ENCODE measurements at regions not wholly inside any gene's neighbourhood (a gene's known extent, or its start where the extent isn't known, plus 50 kb on each side); places are given as distances from the start of the nearest gene placed in this dataset.

DNA sequence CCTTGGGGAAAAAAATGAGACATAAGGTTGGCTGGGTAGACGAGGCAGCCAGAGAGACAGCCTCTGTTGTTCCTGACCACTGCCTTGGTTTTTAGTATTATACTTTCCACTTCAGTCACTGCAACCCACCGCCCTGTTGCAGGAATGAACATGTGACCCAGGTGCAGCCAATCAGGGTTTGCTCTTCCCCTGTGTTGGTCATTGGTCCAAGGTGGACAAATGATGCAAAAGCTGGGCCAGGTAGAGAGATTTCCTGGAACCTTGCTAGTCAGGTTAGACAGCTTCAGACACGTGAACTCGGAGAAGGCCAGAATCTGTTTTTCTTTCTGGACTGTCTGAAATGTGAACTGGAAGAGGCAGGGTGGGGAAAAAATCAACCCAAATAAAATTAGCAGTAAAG is 452.4 kb upstream of the RBFOX1 start:
- no peaks in the 10 kb centered on the region for H3K9me3 ChIP-seq (ENCODE audit: control insufficient read depth, insufficient read depth, low read depth, low read length)
- H3K4me3 ChIP-seq (replicated peaks in 1 of 4; ENCODE audit: control extremely low read depth in 1 of 4, insufficient read depth in 1 of 4, low read depth in 3 of 4, low read length in 4 of 4): no peak overlapping the region
- TF ChIP-seq EZH2 (IDR thresholded peaks at IDR 0.05; ENCODE audit: low read length, missing control alignments): no peak
- TF ChIP-seq, protein P1, sequence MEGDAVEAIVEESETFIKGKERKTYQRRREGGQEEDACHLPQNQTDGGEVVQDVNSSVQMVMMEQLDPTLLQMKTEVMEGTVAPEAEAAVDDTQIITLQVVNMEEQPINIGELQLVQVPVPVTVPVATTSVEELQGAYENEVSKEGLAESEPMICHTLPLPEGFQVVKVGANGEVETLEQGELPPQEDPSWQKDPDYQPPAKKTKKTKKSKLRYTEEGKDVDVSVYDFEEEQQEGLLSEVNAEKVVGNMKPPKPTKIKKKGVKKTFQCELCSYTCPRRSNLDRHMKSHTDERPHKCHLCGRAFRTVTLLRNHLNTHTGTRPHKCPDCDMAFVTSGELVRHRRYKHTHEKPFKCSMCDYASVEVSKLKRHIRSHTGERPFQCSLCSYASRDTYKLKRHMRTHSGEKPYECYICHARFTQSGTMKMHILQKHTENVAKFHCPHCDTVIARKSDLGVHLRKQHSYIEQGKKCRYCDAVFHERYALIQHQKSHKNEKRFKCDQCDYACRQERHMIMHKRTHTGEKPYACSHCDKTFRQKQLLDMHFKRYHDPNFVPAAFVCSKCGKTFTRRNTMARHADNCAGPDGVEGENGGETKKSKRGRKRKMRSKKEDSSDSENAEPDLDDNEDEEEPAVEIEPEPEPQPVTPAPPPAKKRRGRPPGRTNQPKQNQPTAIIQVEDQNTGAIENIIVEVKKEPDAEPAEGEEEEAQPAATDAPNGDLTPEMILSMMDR (conservative IDR thresholded peaks at IDR 0.05 in 1 of 2, IDR thresholded peaks at IDR 0.05 in 1 of 2; ENCODE audit: low read depth in 1 of 2, low read length in 2 of 2): no peak
- H3K9ac ChIP-seq (ENCODE audit: insufficient read depth, low read length): no peak overlapping the region
- DNase-seq (ENCODE audit: low read depth in 2 of 2): no peak
- no peak overlapping the region for H3K4me2 ChIP-seq (ENCODE audit: extremely low read depth, insufficient read depth, low read length)
- no peaks in the 10 kb centered on the region for H3K27me3 ChIP-seq (ENCODE audit: control insufficient read depth, insufficient read depth, low read length)
- H3K36me3 ChIP-seq (ENCODE audit: control insufficient read depth, insufficient read depth, low read length): no peaks in the 10 kb centered on the region
- no peaks in the 10 kb centered on the region for H3K4me1 ChIP-seq (ENCODE audit: control insufficient read depth, extremely low read depth, insufficient read depth, low read length)
- H4K20me1 ChIP-seq (ENCODE audit: control insufficient read depth, extremely low read depth, insufficient read depth, low read length): no peaks in the 10 kb centered on the region
- no peak overlapping the region for H3K27ac ChIP-seq (ENCODE audit: insufficient read depth, low read length)
- H3K79me2 ChIP-seq (ENCODE audit: control insufficient read depth, insufficient read depth, low read length): no peaks in the 10 kb centered on the region
- no peak overlapping the region for H2AFZ ChIP-seq (ENCODE audit: low read length)

DNA sequence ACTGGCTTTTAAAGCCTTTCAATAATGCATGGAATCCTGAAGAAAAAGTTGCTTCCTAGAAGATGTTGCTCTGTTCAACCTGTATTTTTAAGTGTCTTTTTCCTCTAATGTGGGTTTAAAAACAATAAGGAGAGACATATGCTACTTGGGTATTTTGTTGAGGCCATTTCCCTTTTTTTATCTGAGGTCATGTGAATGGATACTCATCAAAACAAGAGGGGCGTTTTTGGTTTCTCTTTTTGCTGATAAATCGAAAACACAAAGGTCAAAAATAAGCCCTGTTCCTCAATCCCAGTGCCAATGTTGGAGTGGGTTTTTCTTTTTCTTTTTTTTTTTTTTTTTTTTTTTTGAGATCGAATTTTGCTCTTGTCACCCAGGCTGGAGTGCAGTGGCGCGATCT is 468.0 kb upstream of the RBFOX1 start:
- no peaks in the 10 kb centered on the region for H3K27me3 ChIP-seq (ENCODE audit: control insufficient read depth, insufficient read depth, low read length)
- H4K20me1 ChIP-seq (ENCODE audit: control insufficient read depth, extremely low read depth, insufficient read depth, low read length): no peaks in the 10 kb centered on the region
- H3K36me3 ChIP-seq (ENCODE audit: control insufficient read depth, insufficient read depth, low read length): no peaks in the 10 kb centered on the region
- no peaks in the 10 kb centered on the region for H3K79me2 ChIP-seq (ENCODE audit: control insufficient read depth, insufficient read depth, low read length)
- H3K4me3 ChIP-seq (replicated peaks in 1 of 4; ENCODE audit: control extremely low read depth in 1 of 4, insufficient read depth in 1 of 4, low read depth in 3 of 4, low read length in 4 of 4): no peak overlapping the region
- H3K9me3 ChIP-seq (ENCODE audit: control insufficient read depth, insufficient read depth, low read depth, low read length): no peaks in the 10 kb centered on the region
- H3K4me2 ChIP-seq (ENCODE audit: extremely low read depth, insufficient read depth, low read length): no peak overlapping the region
- DNase-seq (ENCODE audit: low read depth in 2 of 2): no peak
- H2AFZ ChIP-seq (ENCODE audit: low read length): no peak overlapping the region
- TF ChIP-seq, protein P1 (conservative IDR thresholded peaks at IDR 0.05 in 1 of 2, IDR thresholded peaks at IDR 0.05 in 1 of 2; ENCODE audit: low read depth in 1 of 2, low read length in 2 of 2): no peak
- no peak for TF ChIP-seq EZH2 (IDR thresholded peaks at IDR 0.05; ENCODE audit: low read length, missing control alignments)
- H3K9ac ChIP-seq (ENCODE audit: insufficient read depth, low read length): no peak overlapping the region
- H3K27ac ChIP-seq (ENCODE audit: insufficient read depth, low read length): no peak overlapping the region
- H3K4me1 ChIP-seq (ENCODE audit: control insufficient read depth, extremely low read depth, insufficient read depth, low read length): no peaks in the 10 kb centered on the region

DNA sequence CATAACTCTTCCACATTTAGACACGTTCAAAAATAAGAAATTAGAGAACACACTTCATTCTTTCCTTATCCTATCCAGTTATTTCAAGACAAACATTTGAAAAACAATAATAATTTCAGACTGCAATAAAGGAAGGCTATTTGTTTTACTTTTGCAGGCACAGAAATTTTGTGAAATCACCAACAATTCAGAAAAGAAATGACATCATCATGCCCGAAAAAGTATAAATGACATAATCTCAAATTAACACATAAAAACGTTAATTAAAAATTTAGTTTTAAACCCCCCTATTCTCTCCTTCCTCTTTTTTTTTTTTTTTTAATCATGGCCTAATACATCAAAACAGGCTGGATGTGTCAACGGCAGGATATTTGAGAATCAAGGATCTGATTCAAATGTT is 468.4 kb upstream of the RBFOX1 start:
- H2AFZ ChIP-seq (ENCODE audit: low read length): no peak overlapping the region
- no peak overlapping the region for H3K9ac ChIP-seq (ENCODE audit: insufficient read depth, low read length)
- no peaks in the 10 kb centered on the region for H3K27me3 ChIP-seq (ENCODE audit: control insufficient read depth, insufficient read depth, low read length)
- no peaks in the 10 kb centered on the region for H4K20me1 ChIP-seq (ENCODE audit: control insufficient read depth, extremely low read depth, insufficient read depth, low read length)
- H3K9me3 ChIP-seq (ENCODE audit: control insufficient read depth, insufficient read depth, low read depth, low read length): no peaks in the 10 kb centered on the region
- no peak overlapping the region for H3K27ac ChIP-seq (ENCODE audit: insufficient read depth, low read length)
- H3K79me2 ChIP-seq (ENCODE audit: control insufficient read depth, insufficient read depth, low read length): no peaks in the 10 kb centered on the region
- no peak for DNase-seq (ENCODE audit: low read depth in 2 of 2)
- no peak for TF ChIP-seq EZH2 (IDR thresholded peaks at IDR 0.05; ENCODE audit: low read length, missing control alignments)
- TF ChIP-seq, protein P1 (conservative IDR thresholded peaks at IDR 0.05 in 1 of 2, IDR thresholded peaks at IDR 0.05 in 1 of 2; ENCODE audit: low read depth in 1 of 2, low read length in 2 of 2): no peak
- H3K4me1 ChIP-seq (ENCODE audit: control insufficient read depth, extremely low read depth, insufficient read depth, low read length): no peaks in the 10 kb centered on the region
- no peak overlapping the region for H3K4me2 ChIP-seq (ENCODE audit: extremely low read depth, insufficient read depth, low read length)
- no peaks in the 10 kb centered on the region for H3K36me3 ChIP-seq (ENCODE audit: control insufficient read depth, insufficient read depth, low read length)
- H3K4me3 ChIP-seq (replicated peaks in 1 of 4; ENCODE audit: control extremely low read depth in 1 of 4, insufficient read depth in 1 of 4, low read depth in 3 of 4, low read length in 4 of 4): no peak overlapping the region

Measured in fibroblast of lung (primary cell).